GM11168 (cell line): ENCODE measurements at regions not wholly inside any gene's neighbourhood (a gene's known extent, or its start where the extent isn't known, plus 50 kb on each side); places are given as distances from the start of the nearest gene placed in this dataset.
"Not testable (repeated sequence)": the region's sequence is repeated elsewhere in the genome, so short reads cannot be mapped to it uniquely, and the experiment has no call there.

Experiments used
- in situ Hi-C: fragments of 300-500 bp; cut with MboI; formaldehyde crosslinking; loops from one replicate; pipeline ENCODE4 v1.12.0; 2022; ENCODE audit warnings: low sequenced_read_pairs; ENCODE audit not compliant: unreplicated experiment

DNA sequence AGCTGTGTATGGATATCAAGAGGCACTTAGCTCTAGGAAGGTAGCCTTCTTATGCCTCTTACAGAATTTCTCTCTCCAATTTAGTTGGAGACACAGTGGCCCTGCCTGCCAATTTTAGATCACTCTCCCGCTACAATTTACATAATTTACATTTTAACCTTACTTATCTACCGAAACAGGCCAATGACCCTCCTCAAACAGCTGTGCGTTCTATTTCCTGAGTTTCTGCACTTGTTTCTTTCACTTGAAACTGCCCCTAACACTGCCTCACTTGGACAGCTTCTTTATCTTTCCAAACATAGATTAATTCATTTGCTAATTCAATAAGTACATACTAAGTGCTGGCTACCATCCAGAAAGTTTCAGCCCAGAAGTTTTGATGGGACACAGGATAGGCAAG is 52.9 kb upstream of the HDDC2 start:
- in situ Hi-C loops = no loop called here

DNA sequence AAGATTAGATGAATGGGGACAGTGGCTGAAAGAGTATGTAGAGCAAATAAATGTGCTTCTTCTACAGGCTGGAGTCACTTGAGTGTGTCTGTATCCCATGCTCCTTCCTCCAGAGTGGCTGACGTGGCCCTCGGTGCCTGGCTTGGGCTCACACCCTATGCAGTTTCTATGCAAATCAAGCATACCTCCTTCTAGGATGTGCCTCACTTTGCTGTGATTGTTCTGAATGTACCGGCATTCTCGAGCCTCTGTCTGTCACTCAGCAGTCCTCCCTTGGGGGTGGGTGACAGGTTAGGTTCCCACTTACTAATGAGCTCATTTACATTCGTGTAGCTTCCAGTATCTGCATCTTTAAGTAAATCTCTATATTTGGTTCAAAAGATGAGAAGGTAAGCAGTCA is 55.1 kb upstream of the HDDC2 start:
- in situ Hi-C loops = no loop called here

DNA sequence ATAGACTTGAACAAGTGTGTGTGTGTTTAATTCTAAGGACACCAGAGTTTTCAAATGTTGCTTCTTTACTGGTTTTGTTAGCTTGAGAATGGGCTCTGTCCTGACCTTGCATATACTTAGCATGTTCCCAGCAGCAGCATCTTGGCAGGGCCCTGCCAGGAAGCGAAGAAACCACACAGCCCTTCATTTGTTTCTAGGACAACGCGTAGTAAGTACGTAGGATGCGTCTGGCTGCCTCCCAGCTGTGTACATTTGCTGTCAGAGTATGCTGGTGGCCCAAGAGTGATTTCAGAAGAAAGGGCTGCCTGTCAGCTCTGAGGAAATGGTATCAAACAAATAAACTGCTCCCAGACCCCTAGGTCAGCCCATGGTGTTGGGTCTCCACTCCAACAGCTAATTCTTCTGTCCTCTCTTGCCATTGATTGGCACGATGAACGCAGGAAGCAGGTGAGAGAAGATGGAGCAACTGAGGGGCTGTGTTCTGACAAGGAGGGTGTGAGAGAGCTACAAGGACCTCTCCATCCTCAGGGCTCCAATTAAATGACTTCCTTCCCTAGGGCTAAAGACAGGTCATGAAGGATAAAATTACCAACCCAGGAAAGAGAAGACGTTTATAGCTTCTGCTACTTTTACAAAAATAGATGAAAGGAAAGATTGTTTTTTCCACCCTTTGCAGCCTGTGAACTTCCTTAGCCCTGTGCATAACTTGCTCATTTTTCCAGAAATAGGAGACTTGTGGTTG is 55.9 kb upstream of the HDDC2 start:
- in situ Hi-C loops = no loop called here

DNA sequence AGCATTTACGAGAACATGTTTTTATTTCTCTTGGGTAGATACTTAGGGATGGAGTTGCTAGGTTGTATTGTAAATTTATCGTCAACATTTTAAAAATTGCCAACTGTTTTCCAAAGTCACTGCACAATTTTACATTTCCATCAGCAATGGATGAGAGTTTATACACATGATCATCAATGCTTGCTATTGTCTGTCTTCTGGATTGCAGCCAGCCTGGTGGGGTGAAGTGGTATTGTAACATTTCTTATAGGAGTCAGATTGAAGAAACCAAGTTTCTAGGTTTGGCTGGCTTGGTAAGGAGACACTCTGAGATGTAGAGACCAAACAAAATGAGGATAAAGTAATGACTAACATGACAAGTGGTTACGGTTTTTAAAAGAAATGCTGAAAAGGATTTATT is 57.1 kb upstream of the HDDC2 start:
- in situ Hi-C loops = no loop called here

DNA sequence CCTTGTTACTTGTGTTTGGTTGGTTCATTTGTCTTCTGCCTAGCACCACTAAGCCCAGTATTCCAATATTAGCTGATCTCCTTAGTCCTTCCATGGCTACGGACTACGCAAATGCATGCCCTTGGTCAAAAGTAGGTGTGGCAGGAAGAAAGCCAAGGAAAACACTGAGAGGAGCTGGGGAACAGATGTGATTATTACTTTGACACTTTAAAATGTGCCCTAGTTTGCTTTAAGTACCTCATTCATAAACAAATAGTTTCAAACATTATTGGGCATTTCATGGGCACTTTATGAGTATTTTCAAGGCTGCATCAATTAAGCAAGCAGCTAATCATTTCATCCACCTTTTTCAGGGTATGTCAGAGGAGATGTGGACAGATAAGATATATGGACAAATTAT is 60.1 kb upstream of the HDDC2 start:
- in situ Hi-C loops = no loop called here

DNA sequence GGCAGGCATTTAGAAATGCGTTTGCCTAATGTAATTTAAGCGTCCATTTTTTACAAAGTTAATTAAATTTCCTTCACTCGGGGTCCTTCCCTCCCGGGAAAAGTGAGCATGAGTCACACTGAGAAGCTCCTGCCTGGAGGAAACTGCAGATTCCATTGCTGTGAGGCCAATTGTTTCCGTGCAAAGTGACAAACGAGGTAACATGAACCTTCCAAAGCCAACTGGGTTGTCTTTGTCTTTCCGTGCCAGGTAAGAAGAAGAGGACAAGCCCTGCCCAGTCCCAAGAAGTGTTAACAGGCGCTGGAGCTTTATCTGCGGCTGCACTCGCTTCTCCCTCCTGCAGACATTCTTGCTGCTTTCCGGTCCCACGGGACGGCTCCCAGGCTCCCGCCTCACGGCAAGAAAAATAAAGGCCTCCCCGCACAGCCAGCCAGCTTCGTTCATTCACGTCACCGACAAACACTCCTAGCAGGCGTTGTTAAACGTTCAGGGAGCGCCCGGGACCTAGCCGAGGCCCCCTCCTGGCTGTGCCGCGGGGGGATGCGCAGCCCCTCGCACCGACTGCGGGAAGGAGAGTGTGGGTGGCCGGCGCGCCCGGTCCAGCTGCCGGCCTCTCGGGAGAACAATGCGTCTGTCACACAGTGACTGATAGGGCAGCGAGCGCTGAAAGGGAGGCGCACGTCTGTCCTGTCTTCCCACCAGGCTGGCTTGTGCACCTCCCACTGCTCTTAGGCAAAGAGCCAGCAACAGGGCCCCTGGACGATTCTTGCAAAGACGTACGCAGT is 61.5 kb upstream of the HDDC2 start:
- in situ Hi-C loops = no loop called here

DNA sequence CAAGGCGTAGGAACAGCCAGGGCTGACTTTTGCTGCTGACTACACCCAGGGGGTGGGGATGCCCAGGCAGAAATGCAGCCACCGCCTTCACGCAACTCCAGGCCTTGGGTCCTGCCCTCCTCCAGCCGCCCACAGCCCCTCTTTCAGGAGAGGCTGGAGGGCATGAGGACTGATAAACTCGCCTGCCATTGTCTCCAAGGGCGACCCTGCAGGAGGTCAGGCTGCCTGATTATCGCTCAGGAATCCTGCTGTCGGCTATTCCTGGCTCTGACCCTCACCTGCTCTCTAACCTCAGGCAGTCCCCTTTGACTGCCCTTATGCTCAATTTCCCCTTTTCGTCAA is 62.0 kb upstream of the HDDC2 start:
- in situ Hi-C loops = no loop called here

DNA sequence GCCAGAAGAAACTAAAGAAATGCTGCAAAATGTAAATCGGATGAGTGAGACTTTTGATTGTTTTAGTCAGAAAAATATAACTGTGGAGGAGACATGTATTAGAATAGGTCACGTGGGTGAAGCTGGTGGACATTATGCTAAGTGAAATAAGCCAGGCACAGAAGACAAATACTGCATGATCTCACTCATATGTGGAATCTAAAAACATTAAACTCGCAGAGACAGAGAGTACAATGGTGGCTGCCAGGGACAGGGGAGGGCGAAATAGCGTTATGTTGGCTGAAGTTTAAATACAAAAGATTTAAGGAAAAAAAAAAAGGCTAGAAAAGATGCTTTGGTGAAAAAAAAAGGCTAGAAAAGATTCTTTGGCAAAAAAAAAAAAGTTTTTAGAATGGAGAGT is 63.5 kb upstream of the HDDC2 start:
- in situ Hi-C loops = no loop called here

DNA sequence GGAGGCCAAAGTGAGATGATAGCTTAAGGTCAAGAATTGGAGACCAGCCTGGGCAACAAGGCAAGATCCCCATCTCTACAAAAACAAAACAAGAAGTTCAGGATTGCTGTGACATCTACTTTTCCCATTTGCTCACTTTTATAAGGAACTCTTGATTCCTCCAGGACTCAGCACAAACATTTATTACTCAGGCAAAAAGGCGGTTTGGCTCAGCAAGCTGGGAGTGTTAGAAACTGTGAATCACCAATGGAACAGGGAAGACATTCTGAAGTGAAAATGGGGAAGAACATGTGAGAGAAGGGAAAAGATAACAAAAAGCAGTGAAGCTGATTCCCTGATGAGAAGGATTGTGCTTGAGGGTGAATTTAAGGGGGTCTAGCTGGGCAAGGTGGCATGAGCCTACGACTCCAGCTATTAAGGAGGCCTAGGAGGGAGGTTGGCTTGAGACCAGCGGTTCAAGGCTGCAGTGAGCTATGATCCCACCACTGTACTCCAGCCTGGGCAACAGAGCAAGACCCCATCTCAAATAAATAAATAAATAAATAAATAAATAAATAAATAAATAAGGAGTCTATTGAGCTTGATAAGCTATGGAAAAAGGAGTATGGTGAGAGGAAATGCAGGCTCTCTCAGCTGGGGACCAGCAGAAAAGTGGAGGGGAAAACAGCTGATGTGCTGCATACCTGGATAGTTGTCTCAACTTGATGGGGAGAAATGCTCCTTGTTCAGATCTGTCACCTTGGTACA is 65.4 kb upstream of the HDDC2 start:
- in situ Hi-C loops = no loop called here

DNA sequence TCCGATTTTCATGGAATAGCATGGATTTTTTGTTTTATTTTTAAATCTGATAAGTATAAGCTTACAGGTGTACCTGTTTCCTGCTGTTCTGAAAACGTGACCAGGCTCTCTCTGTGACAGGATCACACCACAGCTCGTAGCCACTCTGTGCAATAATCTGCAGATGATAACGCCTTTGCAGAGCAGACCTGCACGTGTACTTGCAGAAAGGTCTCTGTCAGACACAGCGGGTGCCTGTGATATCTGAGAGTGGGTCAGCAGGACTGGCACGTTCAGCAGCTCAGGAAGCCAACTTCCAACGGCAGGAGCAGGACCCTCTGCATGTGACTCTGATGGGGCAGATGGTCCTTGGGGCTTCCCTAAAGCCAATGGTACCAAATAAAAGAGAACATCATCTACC is 68.6 kb upstream of the HDDC2 start:
- in situ Hi-C loops = no loop called here

DNA sequence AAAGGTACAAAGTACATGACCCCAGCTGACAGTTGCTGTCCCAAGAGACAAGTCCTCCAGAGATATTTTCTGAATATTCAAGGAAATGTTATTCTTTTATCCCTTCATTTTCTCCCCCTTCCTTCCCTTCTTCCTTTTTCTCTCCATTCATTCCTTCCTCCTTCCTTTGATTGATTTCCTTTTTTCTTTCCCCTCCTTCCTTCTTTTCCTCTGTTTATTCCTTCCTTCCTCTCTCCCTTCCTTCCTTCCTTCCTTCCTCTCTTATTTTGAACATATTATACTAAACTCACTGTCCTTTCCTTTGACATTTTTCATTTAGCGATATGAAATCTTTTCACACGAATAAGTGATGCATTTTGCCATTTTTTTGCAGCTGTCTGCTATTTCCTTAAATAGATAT is 73.2 kb upstream of the HDDC2 start:
- in situ Hi-C loops = no loop called here

DNA sequence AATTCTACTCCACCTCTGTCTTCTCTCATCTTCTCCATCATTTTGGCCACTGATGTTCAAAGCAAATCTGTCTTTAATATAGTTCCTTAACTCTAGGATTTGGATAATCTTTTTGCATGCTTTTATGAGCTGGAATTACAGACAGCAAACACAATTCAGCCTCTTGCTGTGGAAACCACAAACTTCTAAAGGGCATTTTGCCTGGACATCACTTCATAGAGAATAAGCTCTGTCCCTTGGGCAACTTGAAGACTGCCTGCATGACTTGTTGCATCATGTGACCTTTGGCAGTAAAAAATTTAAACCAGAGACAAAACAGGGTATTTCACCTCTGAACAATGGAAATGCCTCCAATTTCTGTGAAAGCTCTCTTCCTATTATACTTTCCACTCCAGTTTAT is 74.1 kb upstream of the HDDC2 start:
- in situ Hi-C loops = no loop called here

DNA sequence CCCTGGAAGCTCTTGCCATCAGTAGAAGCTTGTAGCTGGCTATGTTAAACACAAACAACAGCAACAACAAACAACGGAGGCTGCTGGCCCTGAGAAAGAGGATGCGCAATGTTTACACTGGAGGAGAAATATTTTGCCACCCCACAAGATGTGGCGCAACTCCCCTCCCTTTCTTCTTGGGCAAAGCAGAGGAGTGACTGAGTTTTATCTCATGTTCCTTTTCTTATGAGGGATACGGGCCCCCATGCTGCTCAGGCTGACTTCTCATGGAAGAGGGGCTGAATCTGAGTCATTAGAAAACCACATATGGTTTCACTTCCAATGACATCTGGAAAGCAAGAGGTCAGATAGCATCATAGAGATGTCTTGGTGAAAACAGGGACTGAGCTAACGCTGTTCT is 75.9 kb upstream of the HDDC2 start:
- in situ Hi-C loops = no loop called here

DNA sequence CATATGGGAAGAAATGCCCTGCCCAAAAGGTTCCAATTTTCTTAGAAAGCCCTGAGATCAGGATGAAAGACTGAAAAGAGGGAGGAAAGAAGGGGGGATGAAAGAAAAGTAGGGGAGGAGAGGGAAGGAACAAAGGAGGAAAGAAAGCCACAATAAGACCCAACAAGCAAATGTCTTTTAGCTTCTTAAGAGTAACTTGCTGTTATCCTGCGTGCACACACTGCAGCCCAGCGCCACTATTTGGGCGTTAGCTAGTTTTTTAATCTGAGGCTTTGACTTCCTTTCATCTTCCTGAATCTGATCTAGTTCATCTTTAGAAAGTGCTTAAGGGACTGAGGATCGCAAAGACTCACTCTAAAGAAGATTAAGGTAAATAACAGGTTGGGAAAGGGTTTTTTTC is 77.4 kb upstream of the HDDC2 start:
- in situ Hi-C loops = no loop called here

DNA sequence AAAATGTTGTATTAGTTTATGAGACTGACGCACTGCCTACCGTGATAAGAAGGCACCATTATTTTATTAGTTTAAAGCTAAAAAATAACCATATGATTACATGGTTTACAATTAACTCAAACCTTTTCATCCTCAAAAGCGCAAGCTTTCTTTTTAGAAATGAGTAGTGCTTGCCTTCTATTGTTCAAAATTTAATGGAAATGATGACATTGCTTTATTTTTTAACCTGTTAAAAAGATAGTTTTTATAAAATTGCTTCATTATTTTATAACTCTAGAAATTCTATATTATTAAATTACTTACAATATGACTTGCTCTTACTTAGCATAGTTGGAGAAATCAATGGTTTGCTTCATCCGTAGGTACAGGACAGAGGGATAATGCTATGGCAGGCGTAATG is 78.7 kb upstream of the HDDC2 start:
- in situ Hi-C loops = no loop called here

DNA sequence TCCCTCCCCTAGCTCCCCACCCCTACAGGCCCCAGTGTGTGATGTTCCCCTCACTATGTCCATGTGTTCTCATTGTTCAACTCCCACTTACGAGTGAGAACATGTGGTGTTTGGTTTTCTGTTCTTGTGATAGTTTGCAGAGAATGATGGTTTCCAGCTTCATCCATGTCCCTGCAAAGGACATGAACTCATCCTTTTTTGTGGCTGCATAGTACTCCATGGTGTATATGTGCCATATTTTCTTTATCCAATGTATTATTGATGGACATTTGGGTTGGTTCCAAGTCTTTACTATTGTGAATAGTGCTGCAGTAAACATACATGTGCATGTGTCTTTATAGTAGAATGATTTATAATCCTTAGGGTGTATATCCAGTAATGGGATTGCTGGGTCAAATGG is 84.6 kb upstream of the HDDC2 start:
- in situ Hi-C loops = not testable (repeated sequence)

DNA sequence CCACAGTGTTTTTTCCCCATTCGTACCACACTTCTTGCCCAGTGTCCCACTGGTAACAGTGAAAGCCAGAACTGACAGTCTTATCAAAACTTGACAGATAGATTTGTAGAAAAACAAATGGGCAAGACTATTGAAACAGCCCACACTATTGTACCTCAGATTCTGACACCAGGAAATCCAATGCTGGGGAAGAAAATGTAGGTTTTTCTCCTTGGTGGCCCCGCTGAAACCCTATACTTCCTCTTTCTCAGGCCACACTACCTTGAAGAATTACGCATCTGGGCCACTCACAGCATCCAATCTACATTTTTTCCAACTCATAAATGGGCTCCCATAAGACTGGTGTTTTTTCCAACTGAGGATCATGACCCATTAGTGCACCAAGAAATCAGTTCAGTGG is 90.9 kb upstream of the HDDC2 start:
- in situ Hi-C loops = no loop called here

DNA sequence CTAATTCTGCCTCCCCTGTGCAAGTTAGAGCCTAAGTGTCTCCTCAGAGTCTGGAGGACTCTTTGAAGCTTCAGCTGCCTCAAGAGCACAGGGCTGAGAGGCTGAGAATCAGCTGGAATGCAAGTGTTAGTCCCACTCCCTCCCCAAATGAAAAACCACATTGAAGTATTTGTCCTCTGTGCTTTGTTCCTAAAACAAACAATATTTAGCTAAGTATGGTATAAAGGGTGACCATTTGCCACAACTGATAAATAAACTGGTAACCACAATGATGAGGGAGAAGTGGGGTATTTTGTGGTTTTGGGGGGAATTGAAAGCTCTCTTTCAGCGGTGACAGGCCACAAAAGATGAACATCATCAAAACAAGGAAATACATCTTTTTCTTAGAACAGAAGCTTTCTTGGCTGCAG is 91.7 kb upstream of the HDDC2 start:
- in situ Hi-C loops = no loop called here

DNA sequence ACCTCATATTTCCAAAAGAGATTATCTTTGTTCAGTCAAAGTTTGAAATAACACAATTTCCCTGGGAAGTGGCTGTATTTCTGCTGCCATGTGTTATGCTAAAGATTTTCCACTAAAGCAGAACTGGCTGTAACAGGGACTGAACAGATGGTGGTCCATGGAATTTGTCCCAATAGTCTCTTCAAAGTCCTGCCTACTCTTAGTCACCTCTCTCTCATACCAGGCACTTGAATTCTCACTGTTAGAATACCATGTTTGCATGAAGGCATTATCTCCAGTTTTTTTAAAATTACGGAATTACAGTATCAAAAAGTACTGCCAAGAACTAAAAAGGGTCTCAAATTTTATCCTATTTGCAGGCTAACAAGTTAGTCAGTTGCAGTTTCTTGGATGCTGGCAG is 105.0 kb upstream of the HDDC2 start:
- in situ Hi-C loops = no loop called here

DNA sequence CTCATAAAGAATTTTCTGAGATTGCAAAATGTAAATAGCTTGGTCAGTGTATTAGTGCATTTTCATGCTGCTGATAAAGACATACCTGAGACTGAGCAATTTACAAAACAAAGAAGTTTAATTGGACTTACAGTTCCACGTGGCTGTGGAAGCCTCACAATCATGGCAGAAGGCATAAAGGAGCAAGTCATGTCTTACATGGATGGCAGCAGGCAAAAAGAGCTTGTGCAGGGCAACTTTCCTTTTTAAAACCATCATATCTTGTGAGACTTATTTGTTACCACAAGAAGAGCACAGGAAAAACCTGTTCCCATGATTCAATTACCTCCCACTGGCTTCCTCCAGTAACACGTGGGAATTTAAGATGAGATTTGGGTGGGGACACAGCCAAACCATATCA is 112.7 kb upstream of the HDDC2 start:
- in situ Hi-C loops = no loop called here

DNA sequence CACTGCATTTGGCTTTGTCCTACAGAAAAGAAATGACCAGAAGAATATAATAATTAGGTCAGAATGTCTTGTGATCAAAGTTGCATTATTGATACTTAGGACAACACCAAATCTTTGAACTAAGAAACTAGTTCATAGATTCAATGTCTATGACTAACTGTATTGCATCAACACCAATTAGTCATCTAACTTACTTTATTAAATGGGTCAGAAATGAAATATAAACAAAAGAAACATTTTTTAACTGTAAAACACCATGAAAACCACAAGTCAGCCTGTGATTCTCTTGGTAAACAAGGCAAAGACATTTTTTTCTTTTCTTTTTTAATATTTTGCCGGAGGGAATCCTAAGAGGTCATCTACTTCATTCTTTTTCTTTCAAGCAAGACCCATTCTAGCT is 114.1 kb upstream of the HDDC2 start:
- in situ Hi-C loops = no loop called here
